ENCODE measurements at regions not wholly inside any gene's neighbourhood (a gene's known extent, or its start where the extent isn't known, plus 50 kb on each side); places are given as distances from the start of the nearest gene placed in this dataset.
A peak's percentile ranks its signal among the peaks of the same experiment; 100 is the strongest.

GRCh38 chr1:96998466-96998865 lies 276.9 kb downstream of the PTBP2 start:
- DNase-seq: no peak

- DNase-seq: no peak
Measured at GRCh38 chr1:96999191-96999590, 277.6 kb downstream of the PTBP2 start.

- no peak for DNase-seq
Measured at GRCh38 chr1:97004054-97004453, 282.5 kb downstream of the PTBP2 start.

- DNase-seq: no peak
Measured at GRCh38 chr1:97004743-97005142, 283.2 kb downstream of the PTBP2 start.

GRCh38 chr1:97006044-97006661 lies 284.6 kb downstream of the PTBP2 start:
- peak in 1 of 2 donors; percentile 1 for DNase-seq

GRCh38 chr1:97007840-97008604 lies 286.4 kb downstream of the PTBP2 start:
- DNase-seq: no peak

GRCh38 chr1:97010566-97011264 lies 289.1 kb downstream of the PTBP2 start:
- no peak for DNase-seq

- DNase-seq: no peak
Measured at GRCh38 chr1:97013136-97013535, 291.6 kb downstream of the PTBP2 start.

GRCh38 chr1:97013941-97014340 lies 292.4 kb downstream of the PTBP2 start:
- no peak for DNase-seq

- DNase-seq: no peak
Measured at GRCh38 chr1:97014426-97014825, 292.8 kb downstream of the PTBP2 start.

- DNase-seq: no peak
Measured at GRCh38 chr1:97017895-97018294, 296.3 kb downstream of the PTBP2 start.
